ENCODE measurements at regions not wholly inside any gene's neighbourhood (a gene's known extent, or its start where the extent isn't known, plus 50 kb on each side); places are given as distances from the start of the nearest gene placed in this dataset.
"Not testable (repeated sequence)": the region's sequence is repeated elsewhere in the genome, so short reads cannot be mapped to it uniquely, and the experiment has no call there.

- DNase-seq = no peak
Observed at GRCh38 chr2:236632295-236633218, 62.9 kb downstream of the ACKR3 start.

GRCh38 chr2:236633219-236633570 is 63.6 kb downstream of the ACKR3 start:
- no peak for DNase-seq

- no peak for DNase-seq
Observed at GRCh38 chr2:236633775-236634560, 64.3 kb downstream of the ACKR3 start.

GRCh38 chr2:236636261-236636660 is 66.6 kb downstream of the ACKR3 start:
- no peak for DNase-seq

GRCh38 chr2:236636714-236637470 is 67.3 kb downstream of the ACKR3 start:
- DNase-seq = no peak

GRCh38 chr2:236637686-236638569 is 68.3 kb downstream of the ACKR3 start:
- no peak for DNase-seq

- DNase-seq = no peak
Observed at GRCh38 chr2:236638707-236639106, 69.1 kb downstream of the ACKR3 start.

GRCh38 chr2:236639461-236640235 is 70.0 kb downstream of the ACKR3 start:
- no peak for DNase-seq

- DNase-seq = no peak
Observed at GRCh38 chr2:236641051-236641726, 71.6 kb downstream of the ACKR3 start.

- DNase-seq = no peak
Observed at GRCh38 chr2:236642125-236642524, 72.5 kb downstream of the ACKR3 start.

GRCh38 chr2:236642584-236643291 is 73.1 kb downstream of the ACKR3 start:
- DNase-seq = peak; percentile 91

- no peak for DNase-seq
Observed at GRCh38 chr2:236643480-236643879, 73.9 kb downstream of the ACKR3 start.

- no peak for DNase-seq
Observed at GRCh38 chr2:236644067-236644466, 74.4 kb downstream of the ACKR3 start.

- no peak for DNase-seq
Observed at GRCh38 chr2:236644502-236644911, 74.9 kb downstream of the ACKR3 start.

GRCh38 chr2:236645141-236645540 is 75.5 kb downstream of the ACKR3 start:
- DNase-seq = not testable (repeated sequence)

GRCh38 chr2:236646441-236646840 is 76.8 kb downstream of the ACKR3 start:
- no peak for DNase-seq

GRCh38 chr2:236646871-236647270 is 77.2 kb downstream of the ACKR3 start:
- DNase-seq = no peak

GRCh38 chr2:236647621-236648020 is 78.0 kb downstream of the ACKR3 start:
- DNase-seq = no peak

GRCh38 chr2:236653863-236654262 is 84.2 kb downstream of the ACKR3 start:
- DNase-seq = no peak

GRCh38 chr2:236654496-236654895 is 84.9 kb downstream of the ACKR3 start:
- no peak for DNase-seq
